ENCODE measurements at regions not wholly inside any gene's neighbourhood (a gene's known extent, or its start where the extent isn't known, plus 50 kb on each side); places are given as distances from the start of the nearest gene placed in this dataset.
"Not testable (repeated sequence)": the region's sequence is repeated elsewhere in the genome, so short reads cannot be mapped to it uniquely, and the experiment has no call there.

- not testable (repeated sequence) for DNase-seq (ENCODE audit: low read depth in 1 of 2, low spot score in 1 of 2)
Observed at GRCh38 chr14:105621479-105622328, 95.3 kb downstream of the TMEM121 start.

- no peak for DNase-seq (ENCODE audit: low read depth in 1 of 2, low spot score in 1 of 2)
Observed at GRCh38 chr14:105622329-105622955, 96.1 kb downstream of the TMEM121 start.

GRCh38 chr14:105623178-105623577 lies 96.8 kb downstream of the TMEM121 start:
- not testable (repeated sequence) for DNase-seq (ENCODE audit: low read depth in 1 of 2, low spot score in 1 of 2)

GRCh38 chr14:105624346-105624745 lies 98.0 kb downstream of the TMEM121 start:
- DNase-seq (ENCODE audit: low read depth in 1 of 2, low spot score in 1 of 2): not testable (repeated sequence)

- DNase-seq (ENCODE audit: low read depth in 1 of 2, low spot score in 1 of 2): not testable (repeated sequence)
Observed at GRCh38 chr14:105624749-105625434, 98.5 kb downstream of the TMEM121 start.

- DNase-seq (ENCODE audit: low read depth in 1 of 2, low spot score in 1 of 2): not testable (repeated sequence)
Observed at GRCh38 chr14:105625448-105625847, 99.1 kb downstream of the TMEM121 start.

GRCh38 chr14:105626111-105626510 lies 99.7 kb downstream of the TMEM121 start:
- not testable (repeated sequence) for DNase-seq (ENCODE audit: low read depth in 1 of 2, low spot score in 1 of 2)

GRCh38 chr14:105626651-105627050 lies 100.3 kb downstream of the TMEM121 start:
- not testable (repeated sequence) for DNase-seq (ENCODE audit: low read depth in 1 of 2, low spot score in 1 of 2)

GRCh38 chr14:105627287-105627686 lies 100.9 kb downstream of the TMEM121 start:
- DNase-seq (ENCODE audit: low read depth in 1 of 2, low spot score in 1 of 2): not testable (repeated sequence)

GRCh38 chr14:105627701-105628100 lies 101.3 kb downstream of the TMEM121 start:
- DNase-seq (ENCODE audit: low read depth in 1 of 2, low spot score in 1 of 2): no peak

GRCh38 chr14:105628126-105628525 lies 101.7 kb downstream of the TMEM121 start:
- not testable (repeated sequence) for DNase-seq (ENCODE audit: low read depth in 1 of 2, low spot score in 1 of 2)

GRCh38 chr14:105628531-105629067 lies 102.2 kb downstream of the TMEM121 start:
- not testable (repeated sequence) for DNase-seq (ENCODE audit: low read depth in 1 of 2, low spot score in 1 of 2)

GRCh38 chr14:105629091-105629885 lies 102.9 kb downstream of the TMEM121 start:
- DNase-seq (ENCODE audit: low read depth in 1 of 2, low spot score in 1 of 2): not testable (repeated sequence)

- DNase-seq (ENCODE audit: low read depth in 1 of 2, low spot score in 1 of 2): no peak
Observed at GRCh38 chr14:105629886-105630215, 103.5 kb downstream of the TMEM121 start.

- not testable (repeated sequence) for DNase-seq (ENCODE audit: low read depth in 1 of 2, low spot score in 1 of 2)
Observed at GRCh38 chr14:105630293-105630934, 104.0 kb downstream of the TMEM121 start.

- DNase-seq (ENCODE audit: low read depth in 1 of 2, low spot score in 1 of 2): not testable (repeated sequence)
Observed at GRCh38 chr14:105630935-105631779, 104.8 kb downstream of the TMEM121 start.

GRCh38 chr14:105632010-105632409 lies 105.6 kb downstream of the TMEM121 start:
- no peak for DNase-seq (ENCODE audit: low read depth in 1 of 2, low spot score in 1 of 2)

GRCh38 chr14:105633596-105633995 lies 107.2 kb downstream of the TMEM121 start:
- DNase-seq (ENCODE audit: low read depth in 1 of 2, low spot score in 1 of 2): not testable (repeated sequence)

GRCh38 chr14:105635560-105635959 lies 109.2 kb downstream of the TMEM121 start:
- no peak for DNase-seq (ENCODE audit: low read depth in 1 of 2, low spot score in 1 of 2)
